Activated CD8-positive, alpha-beta memory T cell treated with anti-CD3 and anti-CD28 coated beads, Interleukin-2, amount 50 U/mL, for 48 hours (primary cell): ENCODE measurements at regions not wholly inside any gene's neighbourhood (a gene's known extent, or its start where the extent isn't known, plus 50 kb on each side); places are given as distances from the start of the nearest gene placed in this dataset.

Experiments used
- DNase-seq: peaks from one replicate; pipeline ENCODE4 v3.0.0-alpha.2; 2020

DNA sequence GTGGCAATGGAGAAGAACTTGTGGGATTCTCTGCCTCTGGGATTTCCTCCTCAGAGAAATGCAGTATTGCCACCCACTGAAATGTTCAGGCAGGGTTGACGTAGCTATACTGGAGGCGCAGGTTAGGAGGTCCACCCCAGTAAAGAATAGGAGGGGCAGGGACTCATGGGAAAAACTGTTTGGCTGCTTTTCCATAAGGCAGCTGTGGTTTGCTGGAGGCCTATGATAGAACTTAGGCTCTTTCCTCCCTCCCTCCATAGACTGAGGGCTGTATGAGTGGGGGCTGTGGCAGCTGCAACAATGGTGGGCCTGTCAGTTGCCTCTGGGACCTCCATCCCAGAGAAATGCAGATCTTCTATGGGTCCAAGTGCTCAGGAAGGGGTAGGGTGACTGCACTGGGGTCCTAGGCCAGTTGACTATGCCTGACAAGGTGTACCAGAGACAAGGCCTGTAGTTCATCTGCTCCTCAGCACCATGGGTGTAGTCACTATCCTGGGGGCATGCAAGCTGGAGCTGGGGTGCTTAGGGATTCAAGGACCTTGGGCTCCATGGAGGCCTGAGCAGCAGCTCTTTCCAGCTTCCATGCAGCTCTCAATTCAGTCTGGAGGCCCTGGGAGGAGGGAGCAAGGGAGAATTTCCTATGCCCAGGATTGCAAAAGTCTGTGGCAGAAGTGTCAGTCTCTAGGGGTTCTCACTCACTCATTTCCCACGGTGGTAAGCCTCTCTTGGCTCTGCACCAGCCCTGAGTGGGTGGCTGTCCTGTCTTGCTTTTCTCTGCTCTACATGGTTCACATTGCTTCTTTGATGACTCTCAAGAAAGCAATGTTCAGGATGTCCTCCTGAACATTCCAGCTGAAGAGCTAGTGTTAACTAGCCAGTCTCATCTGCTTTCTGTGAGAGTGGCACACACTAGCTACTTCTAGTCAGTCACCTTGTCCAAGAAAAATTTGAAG, 353.0 kb downstream of the IDS start:
- DNase-seq = no peak

- no peak for DNase-seq
These were observed 359.2 kb downstream of the IDS start for GRCh38 chrX:149145845-149146285.

DNA sequence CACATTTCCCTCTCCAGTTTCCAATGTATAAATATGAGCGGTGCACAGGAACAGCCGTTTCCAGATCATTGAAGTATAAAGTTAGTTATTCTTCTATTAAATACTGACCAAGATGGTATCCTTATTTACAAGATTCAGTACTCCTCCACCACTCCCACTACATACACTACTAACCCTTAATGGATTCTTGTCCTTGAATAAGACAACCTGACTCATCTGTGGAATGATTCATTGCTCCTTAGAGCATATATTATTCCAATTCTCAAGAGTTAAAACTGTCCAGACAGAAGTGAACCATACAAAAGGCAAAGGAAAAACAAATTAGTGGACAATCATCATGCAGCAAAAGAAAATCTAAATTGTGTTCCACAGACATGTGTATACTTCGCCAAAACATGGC, 373.3 kb downstream of the IDS start:
- DNase-seq = no peak

DNA sequence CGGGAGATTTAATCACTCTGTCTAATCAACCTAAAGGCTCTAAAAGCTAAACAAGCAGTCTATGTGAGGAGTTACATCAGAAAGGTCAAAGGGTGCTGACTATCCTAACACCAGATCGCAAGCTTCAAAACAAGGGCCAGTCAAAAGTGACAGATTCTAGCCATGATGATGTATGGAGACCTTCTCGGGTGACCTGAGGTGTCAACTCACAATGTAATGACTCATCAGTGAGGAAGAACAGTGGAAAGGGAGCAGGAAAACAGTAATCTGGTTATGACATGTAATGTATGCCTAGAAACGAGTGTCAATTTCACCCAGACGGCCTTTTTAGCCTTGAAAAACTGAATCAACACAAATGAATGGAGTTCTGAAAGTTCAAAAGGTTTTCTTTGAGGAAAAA, 375.3 kb downstream of the IDS start:
- no peak for DNase-seq

GRCh38 chrX:149124526-149125108, 380.5 kb downstream of the IDS start:
- no peak for DNase-seq

DNA sequence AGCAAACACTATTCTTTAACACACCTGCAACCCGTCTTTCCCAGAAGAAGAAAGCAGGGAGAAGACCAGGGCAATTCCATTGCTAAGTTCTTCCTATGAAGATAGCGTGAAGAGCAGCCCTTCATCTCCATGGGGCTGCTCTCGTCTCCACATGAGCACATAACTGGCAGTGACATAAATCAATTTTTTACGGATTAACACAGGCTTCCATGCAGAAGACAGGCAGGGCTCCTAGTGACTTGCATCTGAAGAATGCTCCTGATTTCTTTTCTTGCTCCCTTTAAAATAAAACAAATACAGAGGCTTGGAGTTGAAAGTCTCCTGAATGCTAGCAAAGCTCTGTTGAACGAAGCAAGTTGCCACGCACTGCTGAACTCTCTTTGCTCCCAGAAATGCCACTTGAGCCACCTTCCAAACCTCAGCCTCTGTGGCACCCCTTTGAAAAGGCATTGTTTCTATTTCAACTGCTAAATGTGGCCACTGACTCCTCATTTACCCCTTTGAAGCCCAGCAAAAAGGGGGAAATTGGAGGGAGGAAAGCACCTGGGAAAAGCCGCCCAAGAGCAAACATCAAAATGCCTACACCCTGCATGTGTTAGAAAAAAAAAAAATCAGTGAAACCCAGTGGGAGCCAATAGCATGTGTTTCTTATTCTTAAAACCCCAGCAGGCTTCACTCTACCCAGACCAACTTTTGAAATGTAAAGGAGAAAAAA, 383.7 kb downstream of the IDS start:
- DNase-seq = no peak

DNA sequence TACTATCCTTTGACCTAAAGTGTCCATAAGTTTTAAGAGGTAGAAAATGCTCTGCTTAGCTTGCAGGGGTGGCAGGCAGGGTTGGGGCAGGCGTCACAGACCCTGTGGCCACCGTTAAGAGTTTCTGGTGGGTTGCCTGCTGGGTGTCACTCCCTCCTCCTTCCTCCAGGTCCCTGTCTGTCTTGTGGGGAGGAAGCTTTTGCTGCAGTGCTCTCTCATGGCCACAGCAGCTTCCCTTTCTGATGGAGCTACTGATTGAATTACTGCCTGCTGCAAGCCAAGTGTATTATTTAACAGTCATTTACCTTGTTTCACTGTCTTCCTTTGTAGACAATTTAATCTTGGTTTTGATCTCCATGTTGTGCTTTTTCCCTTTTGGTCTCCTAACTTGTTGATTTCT, 384.6 kb downstream of the IDS start:
- no peak for DNase-seq

DNA sequence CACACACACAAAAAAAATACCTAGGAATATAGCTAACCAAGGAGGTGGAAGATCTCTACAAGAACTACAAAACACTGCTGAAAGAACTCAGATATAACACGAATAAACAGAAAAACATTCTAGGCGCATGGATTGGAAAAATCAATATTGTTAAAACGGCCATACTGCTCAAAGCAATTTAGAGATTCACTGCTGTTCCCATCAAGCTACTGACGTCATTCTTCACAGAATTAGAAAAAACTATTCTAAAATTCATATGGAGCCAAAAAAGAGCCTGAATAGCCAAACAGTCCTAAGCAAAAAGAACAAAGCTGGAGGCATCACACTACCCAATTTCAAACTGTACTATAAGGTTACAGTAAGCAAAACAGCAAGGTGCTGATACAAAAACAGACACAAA, 390.2 kb downstream of the IDS start:
- no peak for DNase-seq

GRCh38 chrX:149114001-149114400, 391.1 kb downstream of the IDS start:
- DNase-seq = no peak

- no peak for DNase-seq
These were observed 407.3 kb downstream of the IDS start for GRCh38 chrX:149097786-149098185.

- no peak for DNase-seq
These were observed 412.9 kb downstream of the IDS start for GRCh38 chrX:149092179-149092578.

DNA sequence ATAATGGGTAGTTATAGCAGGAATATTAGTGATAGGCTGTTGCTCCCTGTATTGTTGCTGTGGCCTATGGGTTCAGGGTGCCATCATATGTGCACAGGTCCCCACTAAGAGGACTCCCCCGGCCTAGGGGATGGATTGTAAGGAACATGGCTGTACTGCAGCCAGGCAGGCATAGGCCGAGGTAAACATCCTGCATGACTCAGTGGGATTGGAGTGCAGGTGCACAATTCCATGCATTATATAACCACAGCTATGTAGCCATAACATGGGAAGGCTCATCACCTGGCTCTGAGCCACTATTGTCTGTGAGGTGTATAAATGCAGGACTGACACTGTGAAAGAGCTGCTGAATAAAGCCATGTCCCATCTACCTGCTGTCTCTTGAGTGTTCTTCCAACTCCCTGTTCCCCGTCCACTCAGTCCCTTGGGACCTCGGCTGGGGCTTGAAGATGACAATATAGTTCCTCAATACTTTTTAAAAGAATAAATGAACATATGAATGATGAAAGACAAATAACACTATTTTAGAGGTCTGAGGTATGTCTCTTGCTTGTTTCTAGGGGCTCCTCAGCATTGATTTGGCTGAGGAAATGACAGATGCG, 425.2 kb downstream of the IDS start:
- no peak for DNase-seq

GRCh38 chrX:149074398-149074797, 430.7 kb downstream of the IDS start:
- DNase-seq = no peak

DNA sequence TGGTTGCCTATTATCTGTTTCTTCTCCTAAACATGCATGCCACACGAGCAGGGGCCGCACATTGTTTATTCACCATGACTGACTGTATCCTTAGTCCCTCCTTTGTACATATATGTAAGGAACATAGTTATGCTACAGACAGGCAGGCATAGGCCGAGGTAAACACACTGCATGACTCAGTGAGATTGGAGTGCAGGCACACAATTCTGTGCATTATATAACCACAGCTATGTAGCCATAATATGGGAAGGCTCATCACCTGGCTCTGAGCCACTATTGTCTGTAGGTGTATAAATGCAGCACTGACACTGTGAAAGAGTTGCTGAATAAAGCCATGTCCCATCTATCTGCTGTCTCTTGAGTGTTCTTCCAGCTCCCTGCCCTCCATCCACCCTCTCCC, 431.6 kb downstream of the IDS start:
- DNase-seq = no peak

- DNase-seq = no peak
These were observed 435.2 kb downstream of the IDS start for GRCh38 chrX:149069899-149070298.

- DNase-seq = no peak
These were observed 444.2 kb downstream of the IDS start for GRCh38 chrX:149060921-149061320.
